GM21360 (cell line): ENCODE measurements at regions not wholly inside any gene's neighbourhood (a gene's known extent, or its start where the extent isn't known, plus 50 kb on each side); places are given as distances from the start of the nearest gene placed in this dataset.

Source experiments
- ATAC-seq: cut with Tn5 transposase; IDR thresholded peaks from one replicate; pipeline ENCODE4 v1.9.1; 2021; ENCODE audit warnings: mild to moderate bottlenecking, moderate library complexity; ENCODE audit not compliant: unreplicated experiment

- no peak for ATAC-seq
Observed at GRCh38 chr13:22463089-22463488, 717.7 kb upstream of the SGCG start.

- ATAC-seq: no peak
Observed at GRCh38 chr13:22468045-22468444, 712.7 kb upstream of the SGCG start.

DNA sequence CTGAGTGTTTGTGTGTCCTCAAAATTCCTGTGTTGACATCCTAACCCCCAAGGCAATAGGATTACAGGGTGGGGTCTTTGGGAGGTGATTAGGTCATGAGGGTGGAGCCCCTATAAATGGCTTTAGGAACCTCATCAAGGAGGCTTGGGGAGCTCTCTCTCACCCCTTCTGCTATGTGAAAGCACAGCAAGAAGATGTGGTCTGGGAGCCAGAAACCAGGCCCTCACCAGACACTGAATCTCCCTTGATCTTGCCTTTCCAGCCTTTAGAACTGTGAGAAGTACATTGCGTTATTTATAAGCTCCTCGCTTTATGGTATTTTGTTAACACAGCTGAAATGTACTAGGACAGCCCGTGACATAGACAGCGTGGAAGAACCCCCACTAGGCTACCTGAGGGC, 712.0 kb upstream of the SGCG start:
- no peak for ATAC-seq

GRCh38 chr13:22469452-22469851, 711.3 kb upstream of the SGCG start:
- ATAC-seq: no peak

DNA sequence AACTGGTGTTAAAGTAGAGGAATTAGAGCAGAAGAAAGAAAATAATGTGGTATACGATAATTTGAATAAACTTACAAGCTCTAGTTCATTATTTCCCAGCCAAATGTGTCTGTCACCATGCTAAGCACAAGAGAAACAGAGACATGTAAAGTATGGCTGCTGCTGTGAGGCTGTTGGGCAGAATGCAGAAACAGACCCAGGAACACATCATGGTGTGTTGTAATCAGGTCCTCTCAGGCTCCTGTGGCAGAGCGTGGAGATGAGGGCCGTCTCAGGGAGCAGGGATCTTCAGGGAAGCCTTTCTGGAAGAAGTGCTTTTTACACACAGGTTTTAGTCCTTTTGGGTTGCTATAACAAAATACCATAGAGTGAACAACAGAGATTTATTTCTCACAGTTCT, 710.7 kb upstream of the SGCG start:
- ATAC-seq: no peak

DNA sequence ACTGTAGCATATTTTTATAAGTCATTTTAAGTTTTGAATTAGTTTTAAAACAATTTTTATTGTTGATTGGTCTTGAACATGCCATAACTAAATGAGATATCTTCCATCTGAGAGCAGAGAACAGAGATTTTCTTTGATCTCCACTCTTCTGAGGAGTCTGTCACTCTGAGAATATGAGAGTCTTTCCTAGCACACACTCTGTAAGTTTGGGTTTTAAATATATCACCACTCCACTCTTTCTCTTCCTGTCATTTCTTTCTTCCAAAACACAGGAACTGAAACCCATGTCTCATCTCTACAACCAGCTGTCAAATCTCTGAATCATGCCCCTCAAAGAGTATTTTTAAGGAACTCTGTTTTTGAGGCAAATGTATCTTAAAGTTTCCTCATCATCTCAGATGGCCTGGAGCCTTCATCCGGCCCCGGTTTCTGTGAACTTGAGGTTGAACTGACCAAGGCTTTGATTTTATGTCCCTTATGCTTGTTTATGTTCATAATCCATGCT, 698.2 kb upstream of the SGCG start:
- ATAC-seq: no peak

GRCh38 chr13:22483276-22483675, 697.5 kb upstream of the SGCG start:
- ATAC-seq: no peak

GRCh38 chr13:22486490-22486889, 694.3 kb upstream of the SGCG start:
- ATAC-seq: no peak

GRCh38 chr13:22487932-22488331, 692.8 kb upstream of the SGCG start:
- ATAC-seq: no peak

DNA sequence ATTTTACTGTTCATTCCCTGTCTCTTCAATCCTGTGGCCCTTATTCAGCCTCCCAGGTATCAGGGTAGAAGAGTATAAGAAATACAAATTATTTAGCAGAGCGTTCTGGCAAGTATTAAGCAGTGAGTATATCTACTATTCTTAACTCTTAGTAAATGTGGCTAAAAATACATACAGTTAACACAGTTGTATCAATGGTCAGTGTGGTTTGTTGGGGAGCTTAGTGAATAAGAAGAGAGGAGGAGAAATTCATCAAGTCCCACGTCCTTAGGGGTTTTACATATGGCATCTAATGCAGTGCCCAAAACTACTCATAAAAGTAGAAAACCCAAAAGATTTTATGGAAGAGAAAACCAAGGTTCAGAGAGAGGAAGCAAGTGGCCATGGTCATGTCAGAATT, 691.0 kb upstream of the SGCG start:
- no peak for ATAC-seq

- ATAC-seq: no peak
Observed at GRCh38 chr13:22495819-22496218, 685.0 kb upstream of the SGCG start.

DNA sequence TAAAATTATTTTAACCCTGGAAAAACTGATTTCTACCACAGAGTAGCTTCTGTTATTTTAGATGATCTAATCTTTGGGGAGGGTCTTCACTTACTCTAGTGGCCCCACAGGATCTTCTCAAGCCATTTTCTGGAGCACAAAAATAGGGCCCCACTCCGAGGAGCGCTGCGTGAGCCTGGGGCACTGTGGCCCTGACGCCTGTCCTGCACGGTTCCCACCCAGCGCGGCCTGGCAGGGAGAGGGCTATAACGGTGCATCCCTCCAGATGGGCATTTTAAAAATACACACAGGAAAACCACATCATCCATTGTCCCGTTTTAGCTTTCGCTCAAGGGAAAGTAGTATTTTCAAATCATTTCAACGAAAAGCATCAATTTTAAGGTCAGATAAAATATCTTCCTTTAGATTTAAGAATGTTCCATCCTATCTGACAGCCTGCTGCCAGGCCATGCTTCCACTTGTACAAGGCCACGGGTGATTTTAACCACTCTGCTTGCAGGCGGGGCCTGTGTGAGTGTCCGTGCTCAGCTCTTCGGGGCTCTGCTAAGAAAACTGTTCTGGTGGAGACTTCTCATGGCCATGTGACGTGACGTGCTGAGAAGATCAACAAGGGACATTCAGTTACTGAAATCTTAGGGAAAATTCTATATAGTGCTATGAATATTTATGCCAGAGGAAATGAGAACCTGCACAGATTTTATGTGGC, 683.8 kb upstream of the SGCG start:
- no peak for ATAC-seq

GRCh38 chr13:22497991-22498780, 682.6 kb upstream of the SGCG start:
- ATAC-seq: no peak

- no peak for ATAC-seq
Observed at GRCh38 chr13:22499919-22500318, 680.9 kb upstream of the SGCG start.

DNA sequence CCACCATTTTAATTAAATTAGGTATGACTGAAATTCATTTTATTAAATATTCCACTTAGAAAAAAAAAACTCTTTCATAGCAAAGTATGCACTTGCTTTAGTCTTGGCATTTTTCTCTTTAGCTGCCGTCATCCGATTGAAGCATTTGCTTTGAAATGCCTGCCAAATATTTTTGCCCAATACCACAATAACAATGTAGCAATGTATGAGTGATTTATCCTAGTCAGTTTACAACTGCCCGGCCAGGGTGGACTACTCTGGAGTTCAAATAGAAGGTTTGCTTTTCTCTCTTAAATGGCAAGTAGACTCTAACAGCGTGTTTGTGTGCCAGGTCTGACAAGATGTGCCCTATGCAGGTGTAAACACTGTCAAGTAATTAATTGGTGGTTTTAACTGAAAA, 675.3 kb upstream of the SGCG start:
- no peak for ATAC-seq

GRCh38 chr13:22506096-22506691, 674.6 kb upstream of the SGCG start:
- no peak for ATAC-seq

DNA sequence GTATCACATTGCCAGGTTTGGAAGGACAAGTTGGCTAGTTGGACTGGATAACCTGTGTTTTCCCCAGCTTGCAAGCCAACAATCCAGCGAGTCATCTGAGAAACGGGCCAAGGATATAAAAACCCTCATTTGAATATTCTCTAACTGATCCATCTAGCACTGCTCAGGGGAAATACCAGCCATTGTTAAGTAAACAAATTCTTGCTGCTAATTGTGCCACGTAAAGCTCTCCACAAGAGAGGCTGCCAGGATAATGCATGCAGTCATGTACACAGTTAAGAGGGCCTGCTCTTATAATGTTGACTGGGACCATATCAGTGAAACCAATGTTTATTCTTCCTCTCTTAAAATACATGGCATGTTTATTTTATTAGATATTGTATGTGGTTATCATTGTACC, 663.2 kb upstream of the SGCG start:
- no peak for ATAC-seq

DNA sequence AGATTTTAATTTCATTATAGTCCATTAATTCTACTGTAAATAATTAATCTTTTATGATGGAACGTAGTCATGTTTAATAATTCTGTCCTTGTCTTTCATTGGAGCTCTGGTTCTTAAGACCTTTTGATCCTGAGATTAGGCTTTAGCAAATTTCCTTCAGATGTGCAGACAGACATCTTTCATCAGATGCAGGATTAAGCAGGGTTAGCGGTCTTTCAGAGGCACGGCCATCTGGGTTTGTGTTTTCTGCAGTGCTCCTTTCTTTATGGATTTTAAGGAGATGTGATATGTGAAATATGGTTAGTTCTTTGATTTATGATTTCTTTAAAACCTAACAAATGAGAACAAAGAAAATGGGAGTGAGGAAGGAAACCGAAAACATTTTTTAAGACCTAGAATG, 643.9 kb upstream of the SGCG start:
- no peak for ATAC-seq

DNA sequence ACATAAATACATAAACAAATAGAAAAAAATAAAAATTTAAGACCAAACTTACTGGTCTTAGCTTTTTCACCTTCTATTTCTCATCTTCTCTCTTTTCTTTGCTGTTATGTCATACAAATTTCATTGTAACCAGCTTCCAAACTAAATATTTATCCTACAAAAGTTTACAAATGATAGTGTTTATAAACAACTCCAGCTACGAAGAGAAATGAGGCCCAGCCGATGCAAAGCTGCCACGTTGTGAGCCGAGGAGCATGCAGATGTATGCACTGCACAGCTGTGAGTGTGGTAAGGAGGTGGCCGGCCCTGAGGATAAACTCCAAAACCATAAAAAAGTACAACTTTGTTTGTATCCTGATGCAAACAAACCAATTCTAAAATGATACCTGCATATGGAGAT, 642.4 kb upstream of the SGCG start:
- ATAC-seq: no peak

- no peak for ATAC-seq
Observed at GRCh38 chr13:22549126-22549525, 631.7 kb upstream of the SGCG start.

DNA sequence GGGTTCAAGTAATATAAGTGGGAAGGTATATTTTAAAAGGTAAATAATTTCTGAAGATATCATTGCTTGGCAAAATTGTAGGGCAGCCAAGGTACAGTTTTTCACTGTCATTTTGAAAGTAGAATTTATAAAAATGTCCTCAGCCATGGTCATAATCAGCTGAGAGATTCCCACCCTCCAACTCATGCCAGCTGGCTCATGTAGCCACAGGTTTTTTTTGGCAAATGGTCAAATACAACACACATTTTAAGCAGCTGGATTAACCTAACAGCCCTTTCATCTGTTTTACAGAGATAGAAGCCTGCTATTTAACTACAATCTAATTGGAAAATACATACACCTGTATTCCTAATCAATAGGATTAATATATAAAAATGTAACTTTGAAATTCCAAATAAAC, 619.2 kb upstream of the SGCG start:
- no peak for ATAC-seq

GRCh38 chr13:22562116-22562515, 618.7 kb upstream of the SGCG start:
- ATAC-seq: no peak
